ENCODE measurements at regions not wholly inside any gene's neighbourhood (a gene's known extent, or its start where the extent isn't known, plus 50 kb on each side); places are given as distances from the start of the nearest gene placed in this dataset.

GRCh38 chr5:8396756-8397155, 527.8 kb downstream of the MTRR start:
- no peak for DNase-seq

- DNase-seq: no peak
Observed at GRCh38 chr5:8399471-8399870, 530.5 kb downstream of the MTRR start.

- DNase-seq: no peak
Observed at GRCh38 chr5:8408258-8408657, 539.3 kb downstream of the MTRR start.

GRCh38 chr5:8410618-8411017, 541.7 kb downstream of the MTRR start:
- DNase-seq: no peak

- no peak for DNase-seq
Observed at GRCh38 chr5:8413975-8414374, 545.0 kb downstream of the MTRR start.

GRCh38 chr5:8417316-8418048, 548.5 kb downstream of the MTRR start:
- no peak for DNase-seq

GRCh38 chr5:8418049-8418426, 549.1 kb downstream of the MTRR start:
- DNase-seq: no peak

GRCh38 chr5:8429778-8430758, 561.1 kb downstream of the MTRR start:
- no peak for DNase-seq

- no peak for DNase-seq
Observed at GRCh38 chr5:8434501-8434900, 565.6 kb downstream of the MTRR start.

- no peak for DNase-seq
Observed at GRCh38 chr5:8436924-8437323, 568.0 kb downstream of the MTRR start.

- DNase-seq: no peak
Observed at GRCh38 chr5:8445139-8445538, 576.2 kb downstream of the MTRR start.

- no peak for DNase-seq
Observed at GRCh38 chr5:8446179-8446578, 577.2 kb downstream of the MTRR start.

GRCh38 chr5:8456846-8457186, 587.9 kb downstream of the MTRR start:
- DNase-seq: no peak

- DNase-seq: peak; percentile 95 to 98
Observed at GRCh38 chr5:8457187-8458037, 588.5 kb downstream of the MTRR start.

GRCh38 chr5:8458038-8458383, 589.1 kb downstream of the MTRR start:
- no peak for DNase-seq

- DNase-seq: no peak
Observed at GRCh38 chr5:8461543-8461942, 592.6 kb downstream of the MTRR start.

- DNase-seq: peak; percentile 6 to 30
Observed at GRCh38 chr5:8462565-8462964, 593.6 kb downstream of the MTRR start.

- no peak for DNase-seq
Observed at GRCh38 chr5:8470489-8470888, 601.5 kb downstream of the MTRR start.

GRCh38 chr5:8471581-8471980, 602.6 kb downstream of the MTRR start:
- peak in 1 of 2 donors; percentile 11 for DNase-seq

GRCh38 chr5:8473016-8473415, 604.1 kb downstream of the MTRR start:
- DNase-seq: no peak

GRCh38 chr5:8473827-8474568, 605.0 kb downstream of the MTRR start:
- DNase-seq: no peak

- no peak for DNase-seq
Observed at GRCh38 chr5:8474569-8474930, 605.6 kb downstream of the MTRR start.
